ENCODE measurements at regions not wholly inside any gene's neighbourhood (a gene's known extent, or its start where the extent isn't known, plus 50 kb on each side); places are given as distances from the start of the nearest gene placed in this dataset.

DNA sequence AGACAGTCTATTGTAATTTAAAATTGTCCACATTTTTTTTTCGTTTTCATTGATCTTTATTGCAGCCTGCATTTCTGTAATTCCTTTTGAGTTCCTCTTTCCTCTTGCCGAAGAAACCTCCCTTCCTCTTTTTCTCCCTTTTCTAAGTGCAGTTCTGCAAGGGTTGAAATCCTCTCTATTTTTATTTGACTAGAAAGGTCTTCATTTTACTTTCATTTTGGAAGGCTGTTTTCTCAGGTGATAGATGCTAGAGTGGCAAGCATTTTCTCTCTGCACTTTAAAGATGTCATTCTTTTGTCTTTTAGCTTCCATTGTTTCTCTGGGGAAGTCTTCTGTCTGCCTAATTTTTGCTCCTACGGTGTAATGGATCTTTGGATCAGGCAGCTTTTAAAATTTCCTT, 248.5 kb downstream of the SMARCA2 start:
- Histone ChIP-seq H3K36me3 (no peaks in the 10 kb centered on the region), H3K9me3 (no peaks in the 10 kb centered on the region), H3K4me1 (peaks cover 4% of the 10 kb centered on the region; the same call in 1 of the 2 replicates), H3K4me3 (ENCODE audit: low read depth, low read length) (no peak overlapping the region), H3K27me3 (no peaks in the 10 kb centered on the region)
- no peak for DNase-seq
- TF ChIP-seq, protein P1, sequence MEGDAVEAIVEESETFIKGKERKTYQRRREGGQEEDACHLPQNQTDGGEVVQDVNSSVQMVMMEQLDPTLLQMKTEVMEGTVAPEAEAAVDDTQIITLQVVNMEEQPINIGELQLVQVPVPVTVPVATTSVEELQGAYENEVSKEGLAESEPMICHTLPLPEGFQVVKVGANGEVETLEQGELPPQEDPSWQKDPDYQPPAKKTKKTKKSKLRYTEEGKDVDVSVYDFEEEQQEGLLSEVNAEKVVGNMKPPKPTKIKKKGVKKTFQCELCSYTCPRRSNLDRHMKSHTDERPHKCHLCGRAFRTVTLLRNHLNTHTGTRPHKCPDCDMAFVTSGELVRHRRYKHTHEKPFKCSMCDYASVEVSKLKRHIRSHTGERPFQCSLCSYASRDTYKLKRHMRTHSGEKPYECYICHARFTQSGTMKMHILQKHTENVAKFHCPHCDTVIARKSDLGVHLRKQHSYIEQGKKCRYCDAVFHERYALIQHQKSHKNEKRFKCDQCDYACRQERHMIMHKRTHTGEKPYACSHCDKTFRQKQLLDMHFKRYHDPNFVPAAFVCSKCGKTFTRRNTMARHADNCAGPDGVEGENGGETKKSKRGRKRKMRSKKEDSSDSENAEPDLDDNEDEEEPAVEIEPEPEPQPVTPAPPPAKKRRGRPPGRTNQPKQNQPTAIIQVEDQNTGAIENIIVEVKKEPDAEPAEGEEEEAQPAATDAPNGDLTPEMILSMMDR (IDR thresholded peaks at IDR 0.05; ENCODE audit: low read depth, low read length): no peak

DNA sequence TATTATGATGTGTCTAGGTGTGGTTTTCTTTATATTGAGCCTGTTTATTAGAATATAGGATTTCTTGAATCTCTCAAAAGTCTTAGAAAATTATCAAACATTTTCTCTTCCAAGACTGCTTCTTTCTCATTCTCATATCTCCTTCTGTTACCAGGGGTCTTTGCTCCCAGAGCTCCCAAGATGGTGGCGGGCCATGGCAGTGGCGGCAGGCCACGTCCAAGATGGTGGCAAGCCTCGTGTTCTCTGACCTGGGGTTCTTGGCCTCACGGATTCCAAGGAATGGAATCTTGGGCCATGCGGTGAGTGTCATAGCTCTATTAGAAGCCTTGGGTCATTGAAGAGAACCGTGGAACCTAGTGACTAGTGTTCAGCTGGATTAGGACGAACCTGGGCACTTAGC, 248.9 kb downstream of the SMARCA2 start:
- TF ChIP-seq, protein P1 (IDR thresholded peaks at IDR 0.05; ENCODE audit: low read depth, low read length): no peak
- peaks cover 4% of the 10 kb centered on the region; the same call in 1 of the 2 replicates for H3K4me1 ChIP-seq

DNA sequence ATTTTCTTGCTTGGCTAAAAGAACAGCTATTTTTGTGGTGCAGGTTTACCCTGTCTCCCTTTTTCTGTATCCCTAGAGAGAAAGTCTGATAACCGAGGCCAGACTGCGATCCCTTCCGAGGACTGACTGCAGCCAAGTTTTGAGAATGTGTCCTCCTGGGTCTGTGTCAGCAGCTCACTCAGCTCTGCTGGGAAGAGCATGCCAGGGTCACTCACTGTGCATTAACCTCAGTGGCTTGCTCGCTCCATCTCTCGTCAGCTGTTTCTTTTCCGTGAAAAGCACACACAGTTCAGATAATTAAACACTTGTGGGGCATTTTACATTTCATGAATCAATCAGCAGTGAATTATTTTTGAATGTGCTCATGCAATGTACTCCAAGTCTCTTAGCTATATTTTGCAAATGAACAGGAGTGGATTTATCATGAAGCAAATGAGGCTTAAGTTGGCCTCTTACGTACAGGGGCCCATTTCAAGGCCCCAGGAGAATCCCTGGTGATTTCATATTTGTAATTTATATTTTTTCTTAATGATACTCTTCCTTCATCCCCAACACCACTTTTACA, 252.1 kb downstream of the SMARCA2 start:
- H3K4me1 ChIP-seq: no peaks in the 10 kb centered on the region
- no peaks in the 10 kb centered on the region; the same call in 1 of the 2 replicates for H3K9me3 ChIP-seq
- H3K36me3 ChIP-seq: no peaks in the 10 kb centered on the region
- H3K27me3 ChIP-seq: no peaks in the 10 kb centered on the region
- no peak overlapping the region for H3K4me3 ChIP-seq (ENCODE audit: low read depth, low read length)
- TF ChIP-seq, protein P1 (IDR thresholded peaks at IDR 0.05; ENCODE audit: low read depth, low read length): no peak
- no peak for DNase-seq

More for the DNA sequence above, 248.9 kb downstream of the SMARCA2 start:
- no peaks in the 10 kb centered on the region for H3K27me3 ChIP-seq
- H3K36me3 ChIP-seq: no peaks in the 10 kb centered on the region
- H3K9me3 ChIP-seq: no peaks in the 10 kb centered on the region
- no peak overlapping the region for H3K4me3 ChIP-seq (ENCODE audit: low read depth, low read length)
- no peak for DNase-seq

DNA sequence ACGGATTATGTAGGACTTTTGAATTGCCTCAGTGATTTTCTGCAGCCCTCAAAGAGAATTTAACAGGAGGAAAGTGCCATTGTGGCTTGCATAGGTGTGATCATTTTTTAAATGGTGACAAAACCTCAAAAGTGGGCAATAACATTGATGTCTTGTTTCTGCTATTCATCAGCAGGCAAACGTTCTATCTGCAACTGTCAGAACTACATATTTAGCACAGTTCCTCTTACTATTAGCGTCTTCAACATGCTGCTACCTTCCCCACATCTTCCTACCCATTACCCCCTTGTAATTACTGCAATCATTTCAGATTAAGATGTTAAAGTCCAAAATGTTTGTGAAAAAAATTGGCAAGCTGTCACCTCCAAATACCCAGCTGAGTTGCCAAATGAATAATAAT, 254.6 kb downstream of the SMARCA2 start:
- Histone ChIP-seq H3K9me3 (no peaks in the 10 kb centered on the region; the same call in 1 of the 2 replicates), H3K36me3 (no peaks in the 10 kb centered on the region), H3K27me3 (no peaks in the 10 kb centered on the region), H3K4me3 (ENCODE audit: low read depth, low read length) (no peak overlapping the region), H3K4me1 (no peaks in the 10 kb centered on the region)
- no peak for DNase-seq
- TF ChIP-seq, protein P1 (IDR thresholded peaks at IDR 0.05; ENCODE audit: low read depth, low read length): no peak

DNA sequence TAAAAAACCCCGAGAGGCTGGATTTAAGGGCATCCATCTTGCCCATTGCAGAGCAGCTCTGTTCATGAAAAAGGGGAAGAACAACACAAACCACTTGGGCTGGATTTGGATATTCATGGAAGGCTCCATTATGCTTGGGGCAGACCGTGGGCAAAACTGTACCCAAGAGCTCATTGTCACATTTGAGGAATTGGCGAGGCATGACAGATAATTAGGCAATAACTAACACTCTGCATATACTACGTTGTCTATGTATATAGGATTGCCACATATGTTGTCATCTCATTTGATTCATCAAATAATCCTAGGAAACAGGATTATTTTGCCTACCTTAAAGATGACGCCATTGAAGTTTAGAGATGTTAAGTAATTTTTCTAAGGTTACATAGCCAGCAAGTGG, 255.4 kb downstream of the SMARCA2 start:
- Histone ChIP-seq H3K4me3 (ENCODE audit: low read depth, low read length) (no peak overlapping the region), H3K36me3 (no peaks in the 10 kb centered on the region), H3K9me3 (no peaks in the 10 kb centered on the region; the same call in 1 of the 2 replicates), H3K4me1 (no peaks in the 10 kb centered on the region), H3K27me3 (no peaks in the 10 kb centered on the region)
- TF ChIP-seq, protein P1 (IDR thresholded peaks at IDR 0.05; ENCODE audit: low read depth, low read length): no peak
- no peak for DNase-seq

DNA sequence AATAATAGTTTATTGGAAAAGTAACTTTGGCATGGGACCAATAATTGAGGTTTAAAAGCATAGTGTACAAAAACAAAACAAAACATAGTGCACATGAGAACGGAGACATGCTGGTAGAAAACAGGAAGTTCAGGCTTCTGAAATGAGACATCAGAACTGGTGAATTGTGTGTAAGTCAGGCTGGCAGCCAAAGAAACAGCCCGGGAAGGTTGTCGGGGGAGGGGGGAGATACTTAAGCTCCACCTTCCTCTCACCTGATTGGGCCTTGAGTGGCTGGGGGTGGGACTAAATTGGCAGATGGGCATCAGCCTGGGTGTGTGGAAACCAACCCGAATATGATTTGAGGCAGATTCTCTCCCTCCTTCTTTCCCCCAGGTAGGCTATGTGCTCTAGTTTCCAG, 256.3 kb downstream of the SMARCA2 start:
- H3K27me3 ChIP-seq: no peaks in the 10 kb centered on the region
- DNase-seq: peak; percentile 48
- no peaks in the 10 kb centered on the region; the same call in 1 of the 2 replicates for H3K9me3 ChIP-seq
- no peaks in the 10 kb centered on the region for H3K36me3 ChIP-seq
- TF ChIP-seq, protein P1 (IDR thresholded peaks at IDR 0.05; ENCODE audit: low read depth, low read length): no peak
- H3K4me3 ChIP-seq (ENCODE audit: low read depth, low read length): no peak overlapping the region
- no peaks in the 10 kb centered on the region for H3K4me1 ChIP-seq

Measured in BE2C (cell line).